ENCODE measurements at regions not wholly inside any gene's neighbourhood (a gene's known extent, or its start where the extent isn't known, plus 50 kb on each side); places are given as distances from the start of the nearest gene placed in this dataset.

DNA sequence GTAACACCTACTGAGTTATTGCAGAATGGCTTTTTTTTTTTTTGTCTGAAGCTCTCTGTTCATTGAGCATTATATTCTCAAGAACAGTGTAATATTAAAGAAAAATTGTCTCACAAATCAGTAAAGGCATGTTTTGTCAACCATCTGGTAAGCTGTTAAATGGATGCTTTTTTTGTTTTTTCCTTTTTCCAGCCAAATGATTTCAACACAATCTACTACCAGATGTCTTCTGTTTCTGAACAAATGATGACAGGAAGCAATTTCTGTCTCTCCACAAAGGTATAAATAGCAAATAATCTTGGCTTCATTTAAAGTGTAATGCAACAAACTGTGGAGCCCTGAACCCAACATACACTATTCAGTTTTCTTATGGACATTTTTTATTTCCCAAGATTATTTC is 78.6 kb upstream of the RGS2 start:
- intact Hi-C loops (cut with micrococcal nuclease): no loop called here
- H3K27me3 Mint-ChIP-seq: no peaks in the 10 kb centered on the region
- H3K4me1 Mint-ChIP-seq: no peaks in the 10 kb centered on the region
- no peak overlapping the region for H2AFZ ChIP-seq (ENCODE audit: insufficient read depth, low read depth, low read length, poor library complexity, severe bottlenecking)
- DNase-seq (no peak), ATAC-seq (ENCODE audit: low read depth) (no peak)
- H3K9me3 ChIP-seq (ENCODE audit: control extremely low read depth in 1 of 3, control insufficient read depth in 2 of 3, insufficient read depth in 1 of 3, low read length in 2 of 3): no peaks in the 10 kb centered on the region
- H3K9ac ChIP-seq (ENCODE audit: low read length): no peak overlapping the region
- H4K20me1 ChIP-seq (ENCODE audit: control insufficient read depth, insufficient read depth, low read length, poor library complexity, severe bottlenecking): no peaks in the 10 kb centered on the region
- H3K4me1 ChIP-seq (ENCODE audit: control insufficient read depth in 2 of 2, insufficient read depth in 2 of 2, low read length in 2 of 2): no peaks in the 10 kb centered on the region
- H3K4me3 ChIP-seq (ENCODE audit: control extremely low read depth in 1 of 5, extremely low read depth in 1 of 5, insufficient read depth in 1 of 5, low read depth in 2 of 5, low read length in 4 of 5): no peak overlapping the region
- no peak overlapping the region for H3K27ac ChIP-seq (ENCODE audit: low read length in 2 of 2)
- no peaks in the 10 kb centered on the region for H3K9me3 Mint-ChIP-seq (ENCODE audit: insufficient read depth)
- H3K79me2 ChIP-seq (ENCODE audit: control insufficient read depth, insufficient read depth, low read length): no peaks in the 10 kb centered on the region
- no peaks in the 10 kb centered on the region for H3K27me3 ChIP-seq (replicated peaks in 1 of 4; ENCODE audit: control extremely low read depth in 1 of 4, control insufficient read depth in 3 of 4, insufficient read depth in 4 of 4, low read length in 3 of 4)
- ChIA-PET CTCF (no interaction called here), POLR2A (no interaction called here)
- H3K36me3 ChIP-seq (replicated peaks in 1 of 2; ENCODE audit: control extremely low read depth in 1 of 2, control insufficient read depth in 1 of 2, extremely low read depth in 1 of 2, insufficient read depth in 2 of 2, low read length in 1 of 2): no peaks in the 10 kb centered on the region
- no peak overlapping the region for H3K4me3 Mint-ChIP-seq
- no peak for TF ChIP-seq EZH2 (IDR thresholded peaks at IDR 0.05; ENCODE audit: borderline replicate concordance, insufficient read depth, low read depth, low read length, poor library complexity, severe bottlenecking)
- TF ChIP-seq, protein P1, sequence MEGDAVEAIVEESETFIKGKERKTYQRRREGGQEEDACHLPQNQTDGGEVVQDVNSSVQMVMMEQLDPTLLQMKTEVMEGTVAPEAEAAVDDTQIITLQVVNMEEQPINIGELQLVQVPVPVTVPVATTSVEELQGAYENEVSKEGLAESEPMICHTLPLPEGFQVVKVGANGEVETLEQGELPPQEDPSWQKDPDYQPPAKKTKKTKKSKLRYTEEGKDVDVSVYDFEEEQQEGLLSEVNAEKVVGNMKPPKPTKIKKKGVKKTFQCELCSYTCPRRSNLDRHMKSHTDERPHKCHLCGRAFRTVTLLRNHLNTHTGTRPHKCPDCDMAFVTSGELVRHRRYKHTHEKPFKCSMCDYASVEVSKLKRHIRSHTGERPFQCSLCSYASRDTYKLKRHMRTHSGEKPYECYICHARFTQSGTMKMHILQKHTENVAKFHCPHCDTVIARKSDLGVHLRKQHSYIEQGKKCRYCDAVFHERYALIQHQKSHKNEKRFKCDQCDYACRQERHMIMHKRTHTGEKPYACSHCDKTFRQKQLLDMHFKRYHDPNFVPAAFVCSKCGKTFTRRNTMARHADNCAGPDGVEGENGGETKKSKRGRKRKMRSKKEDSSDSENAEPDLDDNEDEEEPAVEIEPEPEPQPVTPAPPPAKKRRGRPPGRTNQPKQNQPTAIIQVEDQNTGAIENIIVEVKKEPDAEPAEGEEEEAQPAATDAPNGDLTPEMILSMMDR (IDR thresholded peaks at IDR 0.05): no peak
- no peak overlapping the region for H3K4me2 ChIP-seq (replicated peaks; ENCODE audit: low read depth, low read length, poor library complexity, severe bottlenecking)
- no peak overlapping the region for H3K27ac Mint-ChIP-seq

DNA sequence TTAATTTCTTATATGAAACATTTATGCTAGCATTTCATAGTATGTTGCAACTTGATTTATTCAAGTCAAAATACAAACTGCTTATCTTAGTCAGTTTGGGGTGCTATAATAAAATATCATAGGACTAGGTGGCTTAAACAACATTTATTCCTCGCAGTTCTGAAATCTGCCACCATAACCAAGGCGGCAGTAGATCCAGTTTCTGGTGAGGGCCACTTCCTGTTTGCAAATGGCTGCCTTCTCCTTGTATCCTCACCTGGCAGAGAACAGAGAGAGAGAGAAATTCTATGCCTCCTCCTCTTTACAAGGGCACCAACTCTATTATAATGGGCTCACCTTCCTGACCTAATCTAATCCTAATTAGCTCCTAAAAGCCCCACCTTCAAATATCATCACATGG is 76.1 kb upstream of the RGS2 start:
- H4K20me1 ChIP-seq (ENCODE audit: control insufficient read depth, insufficient read depth, low read length, poor library complexity, severe bottlenecking): no peaks in the 10 kb centered on the region
- no peak overlapping the region for H3K4me3 ChIP-seq (ENCODE audit: control extremely low read depth in 1 of 5, extremely low read depth in 1 of 5, insufficient read depth in 1 of 5, low read depth in 2 of 5, low read length in 4 of 5)
- TF ChIP-seq, protein P1 (IDR thresholded peaks at IDR 0.05): peak; percentile 24
- TF ChIP-seq EZH2 (IDR thresholded peaks at IDR 0.05; ENCODE audit: borderline replicate concordance, insufficient read depth, low read depth, low read length, poor library complexity, severe bottlenecking): no peak
- no peaks in the 10 kb centered on the region for H3K79me2 ChIP-seq (ENCODE audit: control insufficient read depth, insufficient read depth, low read length)
- POLR2A ChIA-PET: no interaction called here
- no peaks in the 10 kb centered on the region for H3K9me3 ChIP-seq (ENCODE audit: control extremely low read depth in 1 of 3, control insufficient read depth in 2 of 3, insufficient read depth in 1 of 3, low read length in 2 of 3)
- no peak overlapping the region for H3K27ac ChIP-seq (ENCODE audit: low read length in 2 of 2)
- H3K4me2 ChIP-seq (replicated peaks; ENCODE audit: low read depth, low read length, poor library complexity, severe bottlenecking): no peak overlapping the region
- no peak for ATAC-seq (ENCODE audit: low read depth)
- no peaks in the 10 kb centered on the region for H3K4me1 ChIP-seq (ENCODE audit: control insufficient read depth in 2 of 2, insufficient read depth in 2 of 2, low read length in 2 of 2)
- no peak overlapping the region for H3K9ac ChIP-seq (ENCODE audit: low read length)
- H3K27ac Mint-ChIP-seq: no peak overlapping the region
- H3K27me3 Mint-ChIP-seq: no peaks in the 10 kb centered on the region
- DNase-seq: peak; percentile 11
- H3K27me3 ChIP-seq (replicated peaks in 1 of 4; ENCODE audit: control extremely low read depth in 1 of 4, control insufficient read depth in 3 of 4, insufficient read depth in 4 of 4, low read length in 3 of 4): no peaks in the 10 kb centered on the region
- peak overlapping the region; percentile 40 for H2AFZ ChIP-seq (ENCODE audit: insufficient read depth, low read depth, low read length, poor library complexity, severe bottlenecking)
- H3K9me3 Mint-ChIP-seq (ENCODE audit: insufficient read depth): no peaks in the 10 kb centered on the region
- intact Hi-C loops (cut with micrococcal nuclease): no loop called here
- no peaks in the 10 kb centered on the region for H3K4me1 Mint-ChIP-seq
- WGBS (ENCODE audit: insufficient coverage): no CpG with 5 or more reads among the region's 2 CpGs
- no peaks in the 10 kb centered on the region for H3K36me3 ChIP-seq (replicated peaks in 1 of 2; ENCODE audit: control extremely low read depth in 1 of 2, control insufficient read depth in 1 of 2, extremely low read depth in 1 of 2, insufficient read depth in 2 of 2, low read length in 1 of 2)
- H3K4me3 Mint-ChIP-seq: no peak overlapping the region
- CTCF ChIA-PET: no interaction called here
